SK-N-SH (cell line): ENCODE measurements at regions not wholly inside any gene's neighbourhood (a gene's known extent, or its start where the extent isn't known, plus 50 kb on each side); places are given as distances from the start of the nearest gene placed in this dataset.

ENCODE experiments used
- CTCF ChIA-PET: fragments of 300-600, 350-600 bp; formaldehyde crosslinking; extraction: SDS; loops from one replicate; lab custom pipeline; 2021; lab: Yijun Ruan, JAX
- POLR2A ChIA-PET: fragments of 350-600 bp; sonication (Branson Sonifier 250); formaldehyde crosslinking; extraction: SDS; loops from one replicate; lab custom pipeline; 2020; ENCODE audit warnings: antibody characterized with exemption, inconsistent platforms; lab: Yijun Ruan, JAX
- DNase-seq: peaks from one replicate; pipeline ENCODE4 v3.0.0; 2012
- H2AFZ ChIP-seq: fragments of 200-600 bp; sonication (generic); 2 replicates; pipeline ENCODE4 v1.8.1; 2016; ENCODE audit warnings: antibody characterized with exemption, mild to moderate bottlenecking, low read depth
- H3F3A ChIP-seq: fragments of 200-600 bp; sonication (generic); replicated peaks from 2 replicates; pipeline ENCODE3; 2016; ENCODE audit warnings: antibody characterized with exemption, mild to moderate bottlenecking; ENCODE audit not compliant: insufficient read depth
- H3K27ac ChIP-seq, 2 experiments: fragments of 200-500 bp in 1 of 2; fragments of 200-600 bp in 1 of 2; sonication (Bioruptor generic) in 1 of 2; sonication (generic), shearing (Covaris generic) in 1 of 2; 2 replicates each; pipeline versions ENCODE4 v1.5.1 to v1.6.1; 2014 to 2016; ENCODE audit warnings: low read depth in 2 of 2, inconsistent platforms in 1 of 2, low read length in 1 of 2, mild to moderate bottlenecking in 1 of 2, mixed read lengths in 1 of 2
- H3K27me3 ChIP-seq: fragments of 200-600 bp; sonication (generic), shearing (Covaris generic); 2 replicates; pipeline ENCODE4 v1.6.1; 2016; ENCODE audit warnings: mixed run types; ENCODE audit not compliant: insufficient read depth
- H3K36me3 ChIP-seq, 2 experiments: fragments of 200-500 bp in 1 of 2; fragments of 200-600 bp in 1 of 2; sonication (Bioruptor generic) in 1 of 2; sonication (generic) in 1 of 2; replicated peaks in 1 of 2; 2 replicates each; pipeline versions ENCODE3 to v1.5.1; 2014 to 2016; ENCODE audit warnings: low read length in 1 of 2, mild to moderate bottlenecking in 1 of 2; ENCODE audit not compliant: insufficient read depth in 2 of 2, control insufficient read depth in 1 of 2
- H3K4me1 ChIP-seq, 2 experiments: fragments of 200-500 bp in 1 of 2; fragments of 200-600 bp in 1 of 2; sonication (Bioruptor generic) in 1 of 2; sonication (generic), shearing (Covaris generic) in 1 of 2; 2 replicates each; pipeline versions ENCODE4 v1.5.1 to v1.6.1; 2014 to 2016; ENCODE audit warnings: low read depth in 1 of 2, low read length in 1 of 2, mixed run types in 1 of 2; ENCODE audit not compliant: insufficient read depth in 2 of 2, control insufficient read depth in 1 of 2
- H3K4me2 ChIP-seq: fragments of 200-600 bp; sonication (generic), shearing (Covaris generic); 2 replicates; pipeline ENCODE4 v1.6.1; 2017; ENCODE audit warnings: mixed run types
- H3K4me3 ChIP-seq, 2 experiments: fragments of 200-500 bp in 1 of 2; fragments of 200-600 bp in 1 of 2; sonication (Bioruptor generic) in 1 of 2; sonication (generic), shearing (Covaris generic) in 1 of 2; 2 replicates each; pipeline versions ENCODE4 v1.5.1 to v1.8.1; 2014 to 2016; ENCODE audit warnings: low read depth in 2 of 2, inconsistent platforms in 1 of 2, low read length in 1 of 2, mild to moderate bottlenecking in 1 of 2, mixed read lengths in 1 of 2, moderate library complexity in 1 of 2
- H3K79me2 ChIP-seq: fragments of 200-600 bp; sonication (generic); 2 replicates; pipeline ENCODE4 v1.8.1; 2017; ENCODE audit warnings: mild to moderate bottlenecking; ENCODE audit not compliant: insufficient read depth
- H3K9ac ChIP-seq: fragments of 200-600 bp; sonication (generic); 2 replicates; pipeline ENCODE4 v1.6.1; 2017; ENCODE audit warnings: mixed run types
- H3K9me2 ChIP-seq: fragments of 200-600 bp; sonication (generic); 2 replicates; pipeline ENCODE4 v1.6.1; 2017; ENCODE audit warnings: mixed run types
- H3K9me3 ChIP-seq: fragments of 200-600 bp; sonication (generic); 2 replicates; pipeline ENCODE4 v1.6.1; 2017; ENCODE audit warnings: mixed run types, mild to moderate bottlenecking, moderate library complexity
- H4K20me1 ChIP-seq: fragments of 200-600 bp; sonication (generic); 2 replicates; pipeline ENCODE4 v1.6.1; 2017; ENCODE audit warnings: mild to moderate bottlenecking, mixed run types; ENCODE audit not compliant: insufficient read depth
- EP300 ChIP-seq, 2 experiments: IDR thresholded peaks; 2 replicates each; pipeline versions ENCODE4 v1.4.0 to v1.6.1; 2012; ENCODE audit warnings: borderline replicate concordance in 1 of 2, low read depth in 1 of 2, low read length in 1 of 2
- EZH2phosphoT487 ChIP-seq: fragments of 200-600 bp; sonication (generic); IDR thresholded peaks from 2 replicates; pipeline ENCODE4 v1.6.1; 2017; ENCODE audit warnings: low read depth, mixed run types, mild to moderate bottlenecking, antibody characterized with exemption, moderate library complexity, borderline replicate concordance
- GABPA ChIP-seq: IDR thresholded peaks from 2 replicates; pipeline ENCODE4 v1.4.0; 2012; ENCODE audit warnings: low read depth, mild to moderate bottlenecking
- GATA2 ChIP-seq: sonication (generic); formaldehyde crosslinking; IDR thresholded peaks from 2 replicates; pipeline ENCODE4 v1.5.0; 2020; ENCODE audit warnings: mild to moderate bottlenecking, missing genetic modification reagents
- IRF3 ChIP-seq: fragments of 150-350 bp; IDR thresholded peaks from 2 replicates; pipeline ENCODE4 v1.6.1; 2016; ENCODE audit warnings: mild to moderate bottlenecking, low read depth, low read length
- JUND ChIP-seq: IDR thresholded peaks from 2 replicates; pipeline ENCODE4 v1.4.0; 2012
- MAX ChIP-seq: IDR thresholded peaks from 2 replicates; pipeline ENCODE4 v1.4.0; 2012; ENCODE audit warnings: low read depth
- MEF2A ChIP-seq: IDR thresholded peaks from 2 replicates; pipeline ENCODE4 v1.4.0; 2012; ENCODE audit warnings: low read depth, borderline replicate concordance
- NFIC ChIP-seq: IDR thresholded peaks from 2 replicates; pipeline ENCODE4 v1.4.0; 2012; ENCODE audit warnings: borderline replicate concordance
- POLR2AphosphoS5 ChIP-seq: IDR thresholded peaks from 2 replicates; pipeline ENCODE4 v1.6.1; 2012; ENCODE audit warnings: low read depth, low read length
- TCF12 ChIP-seq: IDR thresholded peaks from 2 replicates; pipeline ENCODE4 v1.4.0; 2012
- TEAD4 ChIP-seq: IDR thresholded peaks from 2 replicates; pipeline ENCODE4 v1.4.0; 2012; ENCODE audit warnings: mild to moderate bottlenecking, borderline replicate concordance; ENCODE audit not compliant: insufficient read depth
- WGBS: methylation state at CpG from one replicate; pipeline ENCODE4 v1.1.6; 2017; ENCODE audit warnings: low lambda C conversion rate; 5-methylcytosine and 5-hydroxymethylcytosine counted together
- TF ChIP-seq, protein P1 (sequence below): fragments of 150-350 bp; IDR thresholded peaks from 2 replicates; pipeline ENCODE4 v1.6.1; 2017; ENCODE audit warnings: antibody characterized with exemption, low read length, low read depth, borderline replicate concordance

DNA sequence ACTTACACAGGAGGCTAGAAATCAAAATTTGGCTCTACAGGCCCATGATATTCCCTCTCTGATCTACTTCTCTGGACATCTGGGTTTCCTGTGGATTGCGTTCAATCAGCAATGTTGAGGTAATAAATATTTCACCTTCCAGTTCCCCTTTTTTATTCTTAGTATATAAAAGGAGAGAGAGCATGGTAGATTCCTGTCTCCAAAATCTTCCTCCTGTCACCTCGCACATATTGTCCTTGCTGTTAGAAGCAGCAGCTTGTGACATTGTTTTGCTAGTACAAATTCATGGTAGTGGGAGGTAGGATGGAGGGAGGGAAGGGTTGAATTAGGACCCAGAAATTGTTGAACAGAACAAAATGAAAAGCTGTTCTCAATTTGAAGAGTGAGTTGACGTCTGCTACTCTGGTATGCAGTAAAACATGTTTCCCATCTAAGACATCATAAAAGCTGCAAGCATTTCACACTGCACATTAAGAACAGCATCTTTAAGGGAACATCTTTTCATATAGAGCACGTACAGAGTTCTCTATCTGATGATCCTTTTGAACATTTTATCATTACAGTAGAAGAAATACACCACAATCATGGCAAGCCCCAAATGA lies 156.4 kb downstream of the RDH14 start:
- no peak overlapping the region for H3K9ac ChIP-seq
- H3K9me2 ChIP-seq = no peaks in the 10 kb centered on the region
- H2AFZ ChIP-seq = no peak overlapping the region
- H3F3A ChIP-seq = no peaks in the 10 kb centered on the region
- WGBS = 55% methylated on average over 4 of the region's 4 CpGs
- CTCF ChIA-PET = interaction anchor here (0.8 to 2.1 kb wide), 10 partner anchors 8 to 976 kb away, joined by 3 to 18 read pairs (median 5); no protein-coding TSS in a partner anchor
- no peaks in the 10 kb centered on the region for H3K79me2 ChIP-seq
- no peaks in the 10 kb centered on the region; a peak in 1 of 4 replicates for H3K4me1 ChIP-seq
- no peak overlapping the region for H3K27ac ChIP-seq
- no peaks in the 10 kb centered on the region for H3K36me3 ChIP-seq
- H3K4me2 ChIP-seq = no peak overlapping the region
- no peak for TF ChIP-seq POLR2AphosphoS5
- peak; percentile 27; the same call in 1 of the 2 replicates for TF ChIP-seq TCF12
- TF ChIP-seq, all 33 proteins: peak for 1
- Histone ChIP-seq H3K27me3 (no peaks in the 10 kb centered on the region), H4K20me1 (no peaks in the 10 kb centered on the region), H3K9me3 (no peaks in the 10 kb centered on the region), H3K4me3 (no peak overlapping the region)
- POLR2A ChIA-PET = no interaction called here
- DNase-seq = no peak

- H3K9me2 ChIP-seq = no peaks in the 10 kb centered on the region
- H3K4me1 ChIP-seq = no peaks in the 10 kb centered on the region; a peak in 1 of 4 replicates
- no peak overlapping the region for H3K4me3 ChIP-seq
- H3K4me2 ChIP-seq = no peak overlapping the region
- no peaks in the 10 kb centered on the region for H4K20me1 ChIP-seq
- H3K27me3 ChIP-seq = no peaks in the 10 kb centered on the region
- POLR2A ChIA-PET = no interaction called here
- no peak for DNase-seq
- CTCF ChIA-PET = interaction anchor here (0.6 to 1.7 kb wide), 2 partner anchors 11 to 32 kb away, joined by 3 to 10 read pairs; no protein-coding TSS in a partner anchor
- H3K36me3 ChIP-seq = no peaks in the 10 kb centered on the region
- no peak overlapping the region for H3K9ac ChIP-seq
- no peak overlapping the region for H3K27ac ChIP-seq
- no peaks in the 10 kb centered on the region for H3F3A ChIP-seq
- 23% methylated on average over 2 of the region's 2 CpGs for WGBS
- no peaks in the 10 kb centered on the region for H3K79me2 ChIP-seq
- no peaks in the 10 kb centered on the region for H3K9me3 ChIP-seq
- no peak overlapping the region for H2AFZ ChIP-seq
- no peak for TF ChIP-seq IRF3
- TF ChIP-seq EZH2phosphoT487 = no peak
- no peak for TF ChIP-seq POLR2AphosphoS5
- no peak for TF ChIP-seq NFIC
- TF ChIP-seq, protein P1, sequence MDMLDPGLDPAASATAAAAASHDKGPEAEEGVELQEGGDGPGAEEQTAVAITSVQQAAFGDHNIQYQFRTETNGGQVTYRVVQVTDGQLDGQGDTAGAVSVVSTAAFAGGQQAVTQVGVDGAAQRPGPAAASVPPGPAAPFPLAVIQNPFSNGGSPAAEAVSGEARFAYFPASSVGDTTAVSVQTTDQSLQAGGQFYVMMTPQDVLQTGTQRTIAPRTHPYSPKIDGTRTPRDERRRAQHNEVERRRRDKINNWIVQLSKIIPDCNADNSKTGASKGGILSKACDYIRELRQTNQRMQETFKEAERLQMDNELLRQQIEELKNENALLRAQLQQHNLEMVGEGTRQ = no peak
- no peak for TF ChIP-seq TEAD4
- no peak for TF ChIP-seq GATA2 (CRISPR knock-in tag)
- TF ChIP-seq MEF2A = no peak
- TF ChIP-seq TCF12 = no peak
- TF ChIP-seq EP300 (IDR thresholded peaks at IDR 0.05; ENCODE audit: borderline replicate concordance in 1 of 2, low read depth in 1 of 2, low read length in 1 of 2) = no peak
- no peak for TF ChIP-seq JUND
- no peak for TF ChIP-seq MAX
- TF ChIP-seq GABPA = no peak
These were observed 157.6 kb downstream of the RDH14 start for GRCh38 chr2:18402831-18403230.
